ENCODE measurements at regions not wholly inside any gene's neighbourhood (a gene's known extent, or its start where the extent isn't known, plus 50 kb on each side); places are given as distances from the start of the nearest gene placed in this dataset.

GRCh38 chr10:129361676-129362376 is 105.2 kb upstream of the MGMT start:
- DNase-seq, result no peak

GRCh38 chr10:129364949-129365348 is 102.1 kb upstream of the MGMT start:
- no peak for DNase-seq

- DNase-seq, result no peak
Observed at GRCh38 chr10:129365767-129366402, 101.2 kb upstream of the MGMT start.

- no peak for DNase-seq
Observed at GRCh38 chr10:129366450-129366849, 100.6 kb upstream of the MGMT start.

- no peak for DNase-seq
Observed at GRCh38 chr10:129369566-129369965, 97.5 kb upstream of the MGMT start.

GRCh38 chr10:129371541-129371940 is 95.5 kb upstream of the MGMT start:
- no peak for DNase-seq

GRCh38 chr10:129372172-129372571 is 94.9 kb upstream of the MGMT start:
- DNase-seq, result no peak

GRCh38 chr10:129373231-129373630 is 93.8 kb upstream of the MGMT start:
- no peak for DNase-seq

- DNase-seq, result no peak
Observed at GRCh38 chr10:129373718-129374117, 93.3 kb upstream of the MGMT start.

GRCh38 chr10:129375171-129375570 is 91.9 kb upstream of the MGMT start:
- no peak for DNase-seq

- no peak for DNase-seq
Observed at GRCh38 chr10:129375912-129376311, 91.1 kb upstream of the MGMT start.

- DNase-seq, result no peak
Observed at GRCh38 chr10:129380279-129380678, 86.8 kb upstream of the MGMT start.

GRCh38 chr10:129381741-129382140 is 85.3 kb upstream of the MGMT start:
- no peak for DNase-seq

- DNase-seq, result no peak
Observed at GRCh38 chr10:129382401-129382800, 84.6 kb upstream of the MGMT start.

- DNase-seq, result no peak
Observed at GRCh38 chr10:129383651-129384050, 83.4 kb upstream of the MGMT start.

GRCh38 chr10:129385600-129385999 is 81.4 kb upstream of the MGMT start:
- DNase-seq, result no peak

- no peak for DNase-seq
Observed at GRCh38 chr10:129386415-129387257, 80.4 kb upstream of the MGMT start.

- DNase-seq, result no peak
Observed at GRCh38 chr10:129387258-129387525, 79.8 kb upstream of the MGMT start.

GRCh38 chr10:129388435-129388834 is 78.6 kb upstream of the MGMT start:
- no peak for DNase-seq

- DNase-seq, result no peak
Observed at GRCh38 chr10:129389194-129389593, 77.8 kb upstream of the MGMT start.

- no peak for DNase-seq
Observed at GRCh38 chr10:129390147-129390546, 76.9 kb upstream of the MGMT start.

GRCh38 chr10:129390726-129391125 is 76.3 kb upstream of the MGMT start:
- DNase-seq, result no peak

- no peak for DNase-seq
Observed at GRCh38 chr10:129391464-129391863, 75.6 kb upstream of the MGMT start.

- DNase-seq, result no peak
Observed at GRCh38 chr10:129392855-129393254, 74.2 kb upstream of the MGMT start.
